Endodermal cell (in vitro differentiated cells): ENCODE measurements at regions not wholly inside any gene's neighbourhood (a gene's known extent, or its start where the extent isn't known, plus 50 kb on each side); places are given as distances from the start of the nearest gene placed in this dataset.

Source experiments
- DNase-seq: peaks from one replicate; pipeline ENCODE4 v3.0.0-alpha.2; 2017
- H3K27ac ChIP-seq: 2 replicates; pipeline ENCODE4 v1.5.1; 2013; ENCODE audit warnings: mild to moderate bottlenecking, low read depth, low read length, moderate library complexity
- H3K27me3 ChIP-seq: 2 replicates; pipeline ENCODE4 v1.6.1; 2013; ENCODE audit warnings: mild to moderate bottlenecking, low read length, moderate library complexity; ENCODE audit not compliant: insufficient read depth, control insufficient read depth, poor library complexity, severe bottlenecking
- H3K36me3 ChIP-seq: 2 replicates; pipeline ENCODE4 v1.7.0; 2013; ENCODE audit warnings: mild to moderate bottlenecking, low read length, moderate library complexity; ENCODE audit not compliant: control insufficient read depth, insufficient read depth
- H3K4me1 ChIP-seq: one replicate; pipeline ENCODE4 v1.7.0; 2013; ENCODE audit warnings: low read length; ENCODE audit not compliant: control insufficient read depth, insufficient read depth
- H3K4me3 ChIP-seq: 2 replicates; pipeline ENCODE4 v1.5.1; 2013; ENCODE audit warnings: mild to moderate bottlenecking, low read length, moderate library complexity
- H3K9ac ChIP-seq: 2 replicates; pipeline ENCODE4 v1.6.1; 2013; ENCODE audit warnings: mild to moderate bottlenecking, low read length, moderate library complexity; ENCODE audit not compliant: poor library complexity, severe bottlenecking; ENCODE audit errors: extremely low read depth
- H3K9me3 ChIP-seq: 2 replicates; pipeline ENCODE4 v1.6.1; 2013; ENCODE audit warnings: mild to moderate bottlenecking, low read length, moderate library complexity; ENCODE audit not compliant: control insufficient read depth
- H3K27ac Mint-ChIP-seq: 2 replicates; pipeline ENCODE4 v1.8.0; 2020; ENCODE audit warnings: mixed read lengths
- H3K27me3 Mint-ChIP-seq: 2 replicates; pipeline ENCODE4 v1.8.0; 2021; ENCODE audit warnings: mild to moderate bottlenecking, mixed read lengths; ENCODE audit not compliant: insufficient read depth
- H3K36me3 Mint-ChIP-seq: 2 replicates; pipeline ENCODE4 v1.8.0; 2020; ENCODE audit warnings: low read depth, mixed read lengths
- H3K4me1 Mint-ChIP-seq: 2 replicates; pipeline ENCODE4 v1.8.0; 2020; ENCODE audit warnings: mixed read lengths
- H3K4me3 Mint-ChIP-seq: 2 replicates; pipeline ENCODE4 v1.8.0; 2020; ENCODE audit warnings: mild to moderate bottlenecking, moderate library complexity, mixed read lengths
- H3K9me3 Mint-ChIP-seq: 2 replicates; pipeline ENCODE4 v1.8.0; 2020; ENCODE audit warnings: mild to moderate bottlenecking, mixed read lengths
- CTCF ChIP-seq: fragments of 200-600 bp; sonication (generic); conservative IDR thresholded peaks from 2 replicates; pipeline ENCODE4 v1.5.0; 2021; ENCODE audit warnings: antibody characterized with exemption, mild to moderate bottlenecking
- WGBS, 2 experiments: methylation state at CpG; one replicate each; pipeline versions ENCODE4 v1.1.5 to v1.1.7; 2013; ENCODE audit warnings: missing lambda C conversion rate in 2 of 2, mixed read lengths in 1 of 2; ENCODE audit not compliant: insufficient coverage in 1 of 2, insufficient read length in 1 of 2; 5-methylcytosine and 5-hydroxymethylcytosine counted together

- Mint-ChIP-seq H3K9me3 (peaks cover 70% of the 10 kb centered on the region), H3K4me1 (no peaks in the 10 kb centered on the region), H3K4me3 (no peak overlapping the region), H3K36me3 (no peaks in the 10 kb centered on the region), H3K27ac (no peak overlapping the region), H3K27me3 (no peaks in the 10 kb centered on the region)
- Histone ChIP-seq H3K4me3 (no peak overlapping the region), H3K4me1 (no peaks in the 10 kb centered on the region), H3K36me3 (no peaks in the 10 kb centered on the region), H3K9ac (no peak overlapping the region), H3K27me3 (no peaks in the 10 kb centered on the region), H3K27ac (no peak overlapping the region), H3K9me3 (peaks cover 59% of the 10 kb centered on the region)
- WGBS, 2 experiments: 42 to 52% methylated on average over 2 to 3 of the region's 3 CpGs
- no peak for TF ChIP-seq CTCF
- no peak for DNase-seq
Measured at GRCh38 chr18:14958701-14959100, 210.7 kb downstream of the ANKRD30B start.

GRCh38 chr18:14959550-14959949 lies 211.6 kb downstream of the ANKRD30B start:
- Mint-ChIP-seq H3K4me3 (no peak overlapping the region), H3K27me3 (no peaks in the 10 kb centered on the region)

GRCh38 chr18:14961991-14962390 lies 214.0 kb downstream of the ANKRD30B start:
- no peak for DNase-seq
- H3K4me1 ChIP-seq: no peaks in the 10 kb centered on the region
- H3K9me3 ChIP-seq: peaks cover 79% of the 10 kb centered on the region
- Mint-ChIP-seq H3K36me3 (no peaks in the 10 kb centered on the region), H3K27me3 (no peaks in the 10 kb centered on the region), H3K27ac (no peak overlapping the region), H3K9me3 (peaks cover 46% of the 10 kb centered on the region), H3K4me1 (no peaks in the 10 kb centered on the region), H3K4me3 (no peak overlapping the region)
- H3K27me3 ChIP-seq: no peaks in the 10 kb centered on the region
- no peaks in the 10 kb centered on the region for H3K36me3 ChIP-seq
- no peak overlapping the region for H3K4me3 ChIP-seq
- no peak overlapping the region for H3K27ac ChIP-seq
- WGBS, 2 experiments: 85 to 100% methylated on average over 4 to 5 of the region's 5 CpGs
- no peak for TF ChIP-seq CTCF
- no peak overlapping the region for H3K9ac ChIP-seq

More at GRCh38 chr18:14959550-14959949, 211.6 kb downstream of the ANKRD30B start:
- Histone ChIP-seq H3K4me3 (no peak overlapping the region), H3K9ac (no peak overlapping the region), H3K27ac (no peak overlapping the region), H3K9me3 (peaks cover 63% of the 10 kb centered on the region), H3K27me3 (no peaks in the 10 kb centered on the region), H3K4me1 (no peaks in the 10 kb centered on the region), H3K36me3 (no peaks in the 10 kb centered on the region)
- Mint-ChIP-seq H3K36me3 (no peaks in the 10 kb centered on the region), H3K4me1 (no peaks in the 10 kb centered on the region), H3K27ac (no peak overlapping the region), H3K9me3 (peaks cover 65% of the 10 kb centered on the region)
- 65 to 74% methylated on average over 7 to 10 of the region's 10 CpGs for WGBS, 2 experiments
- no peak for DNase-seq
- TF ChIP-seq CTCF: no peak
